K562 (cell line): ENCODE measurements at regions not wholly inside any gene's neighbourhood (a gene's known extent, or its start where the extent isn't known, plus 50 kb on each side); places are given as distances from the start of the nearest gene placed in this dataset.

Experiments used
- ATAC-seq: fragments of 200-7000 bp; cut with Tn5 transposase; 3 replicates; pipeline ENCODE4 v1.9.1; 2020; ENCODE audit warnings: moderate library complexity
- BruUV-seq: library from RNA; stranded (reverse); fragments of 400-500 nt; replicated peaks from 2 replicates; lab custom pipeline; 2021; lab: Mats Ljungman, UMichigan
- CTCF ChIA-PET: fragments of 300-600 bp; formaldehyde crosslinking; extraction: SDS; loops from one replicate; lab custom pipeline; 2021; ENCODE audit warnings: low intra/inter-chr PET ratio; lab: Yijun Ruan, JAX
- POLR2A ChIA-PET: fragments of 300-600, 350-650 bp; sonication (Branson Sonifier 250); formaldehyde crosslinking; extraction: SDS; loops from one replicate; lab custom pipeline; 2021; ENCODE audit warnings: antibody characterized with exemption, inconsistent platforms; lab: Yijun Ruan, JAX
- DNase-seq, 4 experiments: peaks; one replicate each; pipeline versions ENCODE4 v3.0.0 to v3.0.0-alpha.2; 2011 to 2018; ENCODE audit warnings: low spot score in 3 of 4, mixed read lengths in 3 of 4; ENCODE audit errors: extremely low read depth in 1 of 4
- FAIRE-seq: peaks from 2 replicates; lab custom pipeline; 2011; peaks lifted over from hg19 to GRCh38; lab: Jason Lieb, UNC
- H2AFZ ChIP-seq: 2 replicates; pipeline ENCODE4 v1.6.0; 2011; ENCODE audit warnings: low read depth, low read length, control low read depth, inconsistent platforms
- H3K27ac ChIP-seq: fragments of 200-600 bp; 3 replicates; pipeline ENCODE4 v1.8.0; 2011; ENCODE audit warnings: low read depth, mild to moderate bottlenecking, control low read depth, inconsistent platforms, low read length, moderate library complexity, mixed read lengths; ENCODE audit errors: extremely low read depth
- H3K27me3 ChIP-seq, 2 experiments: fragments of 300-600 bp in 1 of 2; 2 replicates in 1 of 2; 3 replicates in 1 of 2; pipeline versions ENCODE4 v1.6.0 to v1.8.0; 2011; ENCODE audit warnings: inconsistent platforms in 2 of 2, low read length in 2 of 2, mild to moderate bottlenecking in 1 of 2, mixed read lengths in 1 of 2, moderate library complexity in 1 of 2; ENCODE audit not compliant: control insufficient read depth in 2 of 2, insufficient read depth in 2 of 2
- H3K36me3 ChIP-seq: fragments of 300-600 bp; 3 replicates; pipeline ENCODE4 v1.8.0; 2011; ENCODE audit warnings: mild to moderate bottlenecking, low read length, inconsistent platforms; ENCODE audit not compliant: control insufficient read depth, insufficient read depth
- H3K4me1 ChIP-seq, 2 experiments: fragments of 200-600 bp in 1 of 2; replicated peaks in 1 of 2; 2 replicates in 1 of 2; 3 replicates in 1 of 2; pipeline versions ENCODE4 v1.5.1 to v1.8.0; 2011; ENCODE audit warnings: inconsistent platforms in 2 of 2, low read length in 2 of 2, mild to moderate bottlenecking in 1 of 2, mixed read lengths in 1 of 2, moderate library complexity in 1 of 2; ENCODE audit not compliant: control insufficient read depth in 2 of 2, insufficient read depth in 2 of 2
- H3K4me2 ChIP-seq: 2 replicates; pipeline ENCODE4 v1.6.1; 2011; ENCODE audit warnings: low read length, control low read depth, inconsistent platforms, mixed read lengths; ENCODE audit not compliant: insufficient read depth
- H3K4me3 ChIP-seq: fragments of 200-600 bp; sonication (generic), shearing (Covaris generic); 2 replicates; pipeline ENCODE4 v1.5.1; 2016; ENCODE audit warnings: control low read depth, inconsistent platforms
- H3K79me2 ChIP-seq: fragments of 200-600 bp; 3 replicates; pipeline ENCODE4 v1.8.0; 2011; ENCODE audit warnings: low read length, inconsistent platforms; ENCODE audit not compliant: control insufficient read depth, insufficient read depth
- H3K9ac ChIP-seq, 2 experiments: 2 replicates each; pipeline versions ENCODE4 v1.6.0 to v1.6.1; 2011; ENCODE audit warnings: low read depth in 2 of 2, low read length in 2 of 2, control low read depth in 1 of 2, inconsistent platforms in 1 of 2, mild to moderate bottlenecking in 1 of 2, mixed read lengths in 1 of 2; ENCODE audit not compliant: insufficient read depth in 1 of 2
- H3K9me1 ChIP-seq: one replicate; pipeline ENCODE4 v1.6.0; 2011; ENCODE audit warnings: inconsistent platforms, mild to moderate bottlenecking, low read length, moderate library complexity; ENCODE audit not compliant: control insufficient read depth, insufficient read depth
- H3K9me3 ChIP-seq: replicated peaks from 2 replicates; pipeline ENCODE4 v1.5.1; 2011; ENCODE audit warnings: low read depth, low read length, inconsistent platforms; ENCODE audit not compliant: control insufficient read depth, insufficient read depth
- H4K20me1 ChIP-seq: replicated peaks from 2 replicates; pipeline ENCODE4 v1.6.1; 2011; ENCODE audit warnings: low read length, inconsistent platforms, mixed read lengths; ENCODE audit not compliant: control insufficient read depth, insufficient read depth
- CBX1 ChIP-seq: sonication (generic); IDR thresholded peaks from 2 replicates; pipeline ENCODE4 v1.6.1; 2016; ENCODE audit warnings: antibody characterized with exemption, low read depth, mild to moderate bottlenecking
- GABPB2 ChIP-seq: fragments of 250-450 bp; sonication (Bioruptor Pico); conservative IDR thresholded peaks from 2 replicates; pipeline ENCODE4 v1.5.1; 2021; ENCODE audit warnings: mild to moderate bottlenecking
- GATA2 ChIP-seq: sonication (generic); formaldehyde crosslinking; IDR thresholded peaks from 2 replicates; pipeline ENCODE4 v1.4.0; 2020; ENCODE audit warnings: mild to moderate bottlenecking, missing genetic modification reagents
- HNRNPH1 ChIP-seq: fragments of 200-400 bp; formaldehyde crosslinking; optimal IDR thresholded peaks from 2 replicates; pipeline ENCODE3; 2017; ENCODE audit warnings: low read depth, mild to moderate bottlenecking, low read length, moderate library complexity
- HOXB6 ChIP-seq: fragments of 250-450 bp; sonication (Bioruptor Pico); IDR thresholded peaks from 2 replicates; pipeline ENCODE4 v1.5.1; 2022; ENCODE audit warnings: mild to moderate bottlenecking, borderline replicate concordance
- KLF16 ChIP-seq: IDR thresholded peaks from 2 replicates; pipeline ENCODE4 v1.6.1; 2016; ENCODE audit warnings: antibody characterized with exemption
- MXD1 ChIP-seq: fragments of 250-450 bp; sonication (Bioruptor Pico); IDR thresholded peaks from 2 replicates; pipeline ENCODE4 v1.8.0; 2021; ENCODE audit warnings: borderline replicate concordance, mild to moderate bottlenecking, moderate library complexity; ENCODE audit not compliant: poor library complexity, severe bottlenecking
- NFXL1 ChIP-seq: fragments of 450-650 bp; formaldehyde crosslinking; IDR thresholded peaks from 2 replicates; pipeline ENCODE4 v1.4.0; 2021; ENCODE audit warnings: mild to moderate bottlenecking
- PML ChIP-seq: IDR thresholded peaks from 2 replicates; pipeline ENCODE4 v1.6.1; 2012; ENCODE audit warnings: low read length, inconsistent platforms
- PTTG1 ChIP-seq: fragments of 450-650 bp; IDR thresholded peaks from 2 replicates; pipeline ENCODE4 v1.6.1; 2016; ENCODE audit warnings: low read depth, mild to moderate bottlenecking, missing genetic modification characterization, missing compliant biosample characterization
- REST ChIP-seq, 2 experiments: fragments of 450-650 bp; formaldehyde crosslinking in 1 of 2; IDR thresholded peaks; 2 replicates each; pipeline versions ENCODE4 v1.4.0 to v1.6.1; 2014 to 2020; ENCODE audit warnings: mild to moderate bottlenecking in 2 of 2, borderline replicate concordance in 1 of 2, low read depth in 1 of 2
- ZBED1 ChIP-seq: IDR thresholded peaks from 2 replicates; pipeline ENCODE4 v1.6.1; 2014
- ZNF324 ChIP-seq: fragments of 250-450 bp; sonication (Bioruptor Pico); IDR thresholded peaks from 2 replicates; pipeline ENCODE4 v1.4.0; 2020; ENCODE audit warnings: mild to moderate bottlenecking
- WGBS: fragments of 100-300 bp; shearing (Covaris generic); methylation state at CpG from one replicate; pipeline ENCODE4 v1.1.6; 2016; ENCODE audit warnings: low coverage, mixed read lengths; ENCODE audit not compliant: insufficient coverage; ENCODE audit errors: missing lambda C conversion rate; 5-methylcytosine and 5-hydroxymethylcytosine counted together
- in situ Hi-C: fragments of 300-500 bp; cut with MboI; formaldehyde crosslinking; loops from 4 replicates; pipeline ENCODE4 v1.15.0; 2018; ENCODE audit warnings: inconsistent platforms, mixed read lengths
- intact Hi-C: fragments of 100-400 bp; cut with micrococcal nuclease; formaldehyde crosslinking; loops from 2 replicates; pipeline ENCODE4 v1.14.2; 2022
- TF ChIP-seq, protein P1 (sequence below): fragments of 250-450 bp; sonication (Bioruptor Pico); IDR thresholded peaks from 2 replicates; pipeline ENCODE4 v1.6.1; 2021; ENCODE audit warnings: mild to moderate bottlenecking

DNA sequence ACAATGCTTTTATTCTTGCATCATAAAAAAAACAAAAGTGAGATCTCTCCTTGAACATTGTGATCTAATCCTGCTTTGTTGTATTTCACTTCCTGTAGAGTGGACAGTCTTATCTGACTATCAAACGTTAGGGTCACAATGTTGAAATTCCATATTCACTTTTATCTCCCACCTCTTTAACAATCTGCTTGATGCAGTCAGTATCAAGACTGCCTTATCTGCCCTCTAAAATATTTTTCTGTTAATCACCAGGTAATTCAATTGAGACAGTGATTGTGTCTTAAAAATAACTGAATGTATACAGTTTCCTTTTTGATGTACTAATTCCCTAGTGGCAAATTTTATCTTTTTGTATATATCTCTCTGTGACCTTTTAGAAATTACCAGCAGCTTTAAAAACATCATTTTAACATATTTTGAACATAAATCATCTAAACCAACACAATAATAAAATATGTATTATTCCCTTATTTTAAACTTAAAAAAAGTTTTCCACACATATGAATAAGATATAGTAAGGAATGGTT lies 143.1 kb upstream of the MPPED2 start:
- ChIA-PET CTCF (no interaction called here), POLR2A (no interaction called here)
- no peaks in the 10 kb centered on the region for H3K4me1 ChIP-seq
- H3K4me2 ChIP-seq = no peak overlapping the region
- BruUV-seq = no TSS peak
- no peaks in the 10 kb centered on the region for H4K20me1 ChIP-seq
- intact Hi-C loops = no loop called here
- no peaks in the 10 kb centered on the region for H3K27me3 ChIP-seq
- H3K79me2 ChIP-seq = no peaks in the 10 kb centered on the region
- in situ Hi-C loops = no loop called here
- ATAC-seq = no peak
- no peak overlapping the region for H3K4me3 ChIP-seq
- H2AFZ ChIP-seq = no peak overlapping the region
- H3K9me3 ChIP-seq = no peaks in the 10 kb centered on the region
- no peak for DNase-seq
- TF ChIP-seq REST (IDR thresholded peaks at IDR 0.05; ENCODE audit: borderline replicate concordance) (no peak), REST (CRISPR knock-in tag; IDR thresholded peaks at IDR 0.05; ENCODE audit: low read depth) (no peak), KLF16 (no peak), HNRNPH1 (no peak), PML (no peak), NFXL1 (no peak), GATA2 (CRISPR knock-in tag) (no peak), PTTG1 (tag) (no peak), CBX1 (no peak), ZBED1 (no peak), MXD1 (CRISPR knock-in tag) (no peak), GABPB2 (CRISPR knock-in tag) (no peak), HOXB6 (CRISPR knock-in tag) (no peak), ZNF324 (no peak)
- TF ChIP-seq, protein P1, sequence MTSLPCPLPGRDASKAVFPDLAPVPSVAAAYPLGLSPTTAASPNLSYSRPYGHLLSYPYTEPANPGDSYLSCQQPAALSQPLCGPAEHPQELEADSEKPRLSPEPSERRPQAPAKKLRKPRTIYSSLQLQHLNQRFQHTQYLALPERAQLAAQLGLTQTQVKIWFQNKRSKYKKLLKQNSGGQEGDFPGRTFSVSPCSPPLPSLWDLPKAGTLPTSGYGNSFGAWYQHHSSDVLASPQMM (CRISPR knock-in tag) = no peak
- TF ChIP-seq, all 486 proteins: peak for 0
- H3K27ac ChIP-seq = no peak overlapping the region
- H3K9me1 ChIP-seq = no peaks in the 10 kb centered on the region
- H3K9ac ChIP-seq = no peak overlapping the region
- WGBS = 0% methylated on average over 1 of the region's 1 CpG
- FAIRE-seq = no peak
- H3K36me3 ChIP-seq = no peaks in the 10 kb centered on the region
